NCI-H2107 treated with DMSO at 0.1 percent for 48 hours (cell line): ENCODE measurements at regions not wholly inside any gene's neighbourhood (a gene's known extent, or its start where the extent isn't known, plus 50 kb on each side); places are given as distances from the start of the nearest gene placed in this dataset.
"Not testable (repeated sequence)": the region's sequence is repeated elsewhere in the genome, so short reads cannot be mapped to it uniquely, and the experiment has no call there.

Experiments used
- DNase-seq: peaks from one replicate; lab custom pipeline; 2025; ENCODE audit not compliant: unreplicated experiment; lab: John Stamatoyannopoulos, UW

GRCh38 chr7:92916770-92917224 is 80.4 kb upstream of the CDK6 start:
- DNase-seq = peak; percentile 14

DNA sequence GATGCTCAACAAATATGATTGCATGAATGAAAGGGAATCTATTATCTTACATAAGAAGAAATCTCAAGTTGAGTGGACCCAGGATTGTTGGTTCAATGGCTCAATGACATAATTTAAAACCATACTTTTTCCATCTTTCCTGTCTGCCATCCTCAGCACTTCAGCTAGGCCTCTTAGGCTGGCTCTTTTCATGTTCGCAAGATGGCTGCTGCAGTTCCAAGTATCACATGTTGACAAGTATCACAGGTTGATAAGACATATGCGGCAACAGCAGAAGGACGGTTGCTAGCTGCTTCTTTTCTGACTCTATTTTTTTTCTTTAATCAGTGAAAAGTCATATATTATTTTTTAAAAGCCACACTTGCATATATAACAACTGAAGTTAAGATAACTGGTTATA is 79.0 kb upstream of the CDK6 start:
- no peak for DNase-seq

DNA sequence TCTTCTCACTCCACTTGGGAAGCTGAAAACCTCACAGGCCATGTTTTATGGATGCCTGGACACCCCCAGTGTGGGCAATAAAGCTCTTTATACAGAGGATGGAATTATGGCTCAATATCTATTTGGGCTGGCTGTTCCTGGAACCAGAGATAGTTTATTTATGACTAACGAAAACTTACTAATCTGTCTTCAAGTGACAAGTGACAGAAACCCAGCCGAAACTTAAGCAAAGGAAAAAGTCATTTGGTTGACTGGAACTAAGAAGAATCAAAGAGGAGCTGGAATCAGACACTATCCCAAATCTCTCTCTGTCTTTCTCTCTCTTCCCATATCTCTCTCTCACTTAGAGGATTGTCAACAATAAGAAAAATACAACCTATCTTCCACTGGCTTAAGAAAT is 78.3 kb upstream of the CDK6 start:
- DNase-seq = no peak

DNA sequence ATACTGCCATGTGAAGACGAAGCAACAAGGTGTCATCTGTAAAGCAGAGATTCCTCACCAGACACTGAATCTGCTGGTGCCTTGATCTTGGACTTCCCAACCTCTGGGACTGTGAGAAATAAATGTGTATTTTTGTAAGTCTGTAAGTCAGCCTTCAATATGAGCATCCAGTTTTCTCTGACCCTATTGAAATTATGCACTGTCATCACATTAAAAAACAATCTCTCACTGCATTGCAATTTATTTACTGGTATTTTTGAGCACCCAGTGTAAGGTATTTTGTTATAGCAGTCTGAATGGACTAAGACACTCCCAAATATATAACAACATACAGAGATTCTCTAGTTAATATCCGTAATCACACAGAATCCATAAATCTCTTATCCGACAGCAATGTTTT is 77.5 kb upstream of the CDK6 start:
- DNase-seq = no peak

- no peak for DNase-seq
Measured at GRCh38 chr7:92910976-92911375, 74.6 kb upstream of the CDK6 start.

DNA sequence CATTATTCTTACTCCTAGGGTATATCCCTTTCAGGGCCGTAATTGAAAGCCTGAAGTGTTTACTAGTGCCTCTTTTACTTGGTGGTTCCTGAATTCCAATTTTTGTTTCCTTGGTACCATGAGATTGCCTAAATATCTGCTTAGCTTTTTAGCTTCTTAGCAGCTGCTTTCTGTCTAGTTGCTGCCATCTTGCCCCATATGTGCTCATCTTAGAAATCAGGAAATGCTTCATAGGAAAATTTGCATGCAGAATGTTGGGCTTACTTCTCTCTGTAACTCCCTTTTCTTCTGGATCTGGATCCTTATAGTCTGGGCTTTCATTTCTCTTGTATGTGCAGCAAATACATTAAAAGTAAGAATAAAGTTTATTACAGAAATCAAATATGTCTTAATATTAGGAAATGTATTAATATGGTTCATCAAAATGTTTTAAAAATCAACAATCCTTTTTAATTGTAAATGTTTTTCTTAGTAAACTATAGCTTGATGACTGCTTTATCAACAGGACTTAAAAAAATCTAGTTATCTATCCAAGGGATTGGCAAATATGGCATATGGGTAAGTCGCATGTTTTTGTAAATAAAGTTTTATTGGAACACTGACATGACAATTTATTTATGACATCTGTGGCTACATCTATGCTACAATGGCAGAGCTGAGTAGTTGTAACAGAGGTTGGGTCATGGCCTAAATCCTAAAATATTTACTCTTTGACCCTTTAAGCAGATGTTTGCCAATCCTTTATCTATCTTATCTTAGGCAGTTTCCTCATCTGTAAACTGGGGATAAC is 73.5 kb upstream of the CDK6 start:
- DNase-seq = no peak

- DNase-seq = no peak
Measured at GRCh38 chr7:92904244-92905131, 68.1 kb upstream of the CDK6 start.

GRCh38 chr7:92898798-92899197 is 62.4 kb upstream of the CDK6 start:
- no peak for DNase-seq

DNA sequence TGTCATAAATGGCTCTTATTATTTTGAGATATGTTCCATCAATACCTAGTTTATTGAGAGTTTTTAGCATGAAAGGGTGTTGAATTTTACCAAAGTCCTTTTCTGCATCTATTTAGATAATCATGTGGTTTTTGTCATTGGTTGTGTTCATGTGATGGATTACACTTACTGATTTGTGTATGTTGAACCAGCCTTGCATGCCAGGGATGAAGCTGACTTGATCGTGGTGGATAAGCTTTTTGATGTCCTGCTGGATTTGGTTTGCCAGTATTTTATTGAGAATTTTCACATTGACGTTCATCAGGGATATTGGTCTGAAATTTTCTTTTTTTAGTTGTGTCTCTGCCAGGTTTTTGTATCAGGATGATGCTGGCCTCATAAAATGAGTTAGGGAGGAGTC is 58.5 kb upstream of the CDK6 start:
- not testable (repeated sequence) for DNase-seq

DNA sequence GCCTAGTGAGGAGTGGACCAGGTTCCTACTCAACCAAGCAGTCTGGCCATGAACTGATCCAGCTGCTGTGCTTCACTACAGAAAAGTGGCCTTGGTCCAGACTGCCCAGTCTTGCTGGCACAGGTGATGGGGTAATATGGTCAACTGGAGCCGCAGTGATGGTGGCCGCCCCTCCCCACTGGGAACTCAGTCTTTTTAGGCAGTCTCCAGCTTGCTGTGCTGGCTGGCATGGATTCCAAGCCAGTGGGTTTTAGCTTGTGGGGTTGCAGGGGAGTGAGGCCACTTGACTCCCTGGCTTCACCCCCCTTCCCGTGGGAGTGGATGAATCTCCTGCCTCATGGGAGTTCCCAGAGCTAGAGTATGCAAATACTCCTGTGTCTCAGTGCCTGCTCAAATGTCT is 52.7 kb upstream of the CDK6 start:
- DNase-seq = no peak
